ENCODE measurements at regions not wholly inside any gene's neighbourhood (a gene's known extent, or its start where the extent isn't known, plus 50 kb on each side); places are given as distances from the start of the nearest gene placed in this dataset.

DNA sequence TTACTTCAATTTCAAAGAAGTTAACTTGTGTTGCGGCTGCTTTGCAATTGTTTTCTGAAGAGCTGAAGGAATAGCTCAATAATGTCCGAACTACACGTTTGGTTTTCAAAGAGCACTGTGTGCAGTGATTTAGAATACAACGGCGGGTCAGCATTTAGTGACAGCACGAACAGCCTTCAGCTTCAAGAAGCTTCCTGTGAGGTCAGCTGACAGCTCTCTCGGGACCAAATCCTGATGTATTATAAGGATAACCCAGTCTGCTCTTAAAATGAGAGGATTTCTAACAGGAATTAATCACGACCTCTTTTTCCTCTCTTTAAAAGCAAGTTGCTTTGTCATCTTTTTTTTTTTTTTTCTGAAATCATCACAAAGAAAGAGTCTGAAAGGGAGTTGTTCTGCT is 97.9 kb upstream of the UNC13C start:
- H2BK15ac ChIP-seq (ENCODE audit: low read depth, low read length), result no peak overlapping the region
- no peak overlapping the region for H3K56ac ChIP-seq (ENCODE audit: insufficient read length, low read depth, low read length)
- no peak overlapping the region for H2BK20ac ChIP-seq (ENCODE audit: low read depth, low read length, poor library complexity, severe bottlenecking)
- TF ChIP-seq, protein P1, sequence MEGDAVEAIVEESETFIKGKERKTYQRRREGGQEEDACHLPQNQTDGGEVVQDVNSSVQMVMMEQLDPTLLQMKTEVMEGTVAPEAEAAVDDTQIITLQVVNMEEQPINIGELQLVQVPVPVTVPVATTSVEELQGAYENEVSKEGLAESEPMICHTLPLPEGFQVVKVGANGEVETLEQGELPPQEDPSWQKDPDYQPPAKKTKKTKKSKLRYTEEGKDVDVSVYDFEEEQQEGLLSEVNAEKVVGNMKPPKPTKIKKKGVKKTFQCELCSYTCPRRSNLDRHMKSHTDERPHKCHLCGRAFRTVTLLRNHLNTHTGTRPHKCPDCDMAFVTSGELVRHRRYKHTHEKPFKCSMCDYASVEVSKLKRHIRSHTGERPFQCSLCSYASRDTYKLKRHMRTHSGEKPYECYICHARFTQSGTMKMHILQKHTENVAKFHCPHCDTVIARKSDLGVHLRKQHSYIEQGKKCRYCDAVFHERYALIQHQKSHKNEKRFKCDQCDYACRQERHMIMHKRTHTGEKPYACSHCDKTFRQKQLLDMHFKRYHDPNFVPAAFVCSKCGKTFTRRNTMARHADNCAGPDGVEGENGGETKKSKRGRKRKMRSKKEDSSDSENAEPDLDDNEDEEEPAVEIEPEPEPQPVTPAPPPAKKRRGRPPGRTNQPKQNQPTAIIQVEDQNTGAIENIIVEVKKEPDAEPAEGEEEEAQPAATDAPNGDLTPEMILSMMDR (conservative IDR thresholded peaks at IDR 0.05), result no peak
- 0 out of 4 replicates have a peak, but pooled peaks cover 0 to 2% of the 10 kb centered on the region in 2 experiments for H3K4me1 Mint-ChIP-seq
- no peaks in the 10 kb centered on the region for H3K9me3 Mint-ChIP-seq
- H3K4me2 ChIP-seq (ENCODE audit: insufficient read depth, insufficient read length, low read length), result no peak overlapping the region
- no peak overlapping the region for H3K27ac ChIP-seq (ENCODE audit: insufficient read length, low read depth, low read length)
- no peak overlapping the region for H2BK120ac ChIP-seq (ENCODE audit: low read depth, low read length, poor library complexity, severe bottlenecking)
- H3K27me3 ChIP-seq (ENCODE audit: insufficient read depth, low read length), result no peaks in the 10 kb centered on the region
- H3K23ac ChIP-seq (ENCODE audit: insufficient read length, low read depth, low read length), result no peak overlapping the region
- H2AFZ ChIP-seq (ENCODE audit: low read length), result no peak overlapping the region
- H3K18ac ChIP-seq (ENCODE audit: insufficient read length, low read depth, low read length), result no peak overlapping the region
- H3K79me1 ChIP-seq (ENCODE audit: insufficient read depth, low read depth, low read length, poor library complexity, severe bottlenecking), result no peaks in the 10 kb centered on the region
- no peak overlapping the region for H4K91ac ChIP-seq (ENCODE audit: insufficient read length, low read depth, low read length)
- H3K9me3 ChIP-seq (ENCODE audit: control insufficient read depth, low read depth, low read length), result no peaks in the 10 kb centered on the region
- no peak overlapping the region for H2BK5ac ChIP-seq (ENCODE audit: insufficient read length, low read length)
- WGBS (ENCODE audit: extremely low coverage, insufficient read length, low lambda C conversion rate), result no CpG with 5 or more reads among the region's 8 CpGs
- H4K20me1 ChIP-seq (ENCODE audit: control insufficient read depth, insufficient read depth, insufficient read length), result no peaks in the 10 kb centered on the region
- H3K4me3 Mint-ChIP-seq, result no peak overlapping the region
- H2AK5ac ChIP-seq (ENCODE audit: insufficient read length, low read length), result no peak overlapping the region
- no peaks in the 10 kb centered on the region for H3K36me3 Mint-ChIP-seq (ENCODE audit: insufficient read depth in 1 of 3, low read depth in 3 of 3)
- H3K4ac ChIP-seq (ENCODE audit: low read depth, low read length), result no peak overlapping the region
- no peak overlapping the region for H3K9ac ChIP-seq (ENCODE audit: extremely low read depth, insufficient read length, low read length)
- H3K27me3 Mint-ChIP-seq (ENCODE audit: low read depth), result no peaks in the 10 kb centered on the region
- no peak overlapping the region for H3K14ac ChIP-seq (ENCODE audit: insufficient read depth, low read length)
- no peak overlapping the region for H3K27ac Mint-ChIP-seq
- no peak overlapping the region for H3T11ph ChIP-seq (ENCODE audit: low read length)
- H3K79me2 ChIP-seq (ENCODE audit: insufficient read depth, low read length), result no peaks in the 10 kb centered on the region
- no peak overlapping the region for H2BK12ac ChIP-seq (ENCODE audit: insufficient read length, low read depth, low read length)
- H4K8ac ChIP-seq (replicated peaks; ENCODE audit: insufficient read length, low read depth, low read length), result no peak overlapping the region
- H3K4me1 ChIP-seq (ENCODE audit: insufficient read depth, low read length), result no peaks in the 10 kb centered on the region
- no peak overlapping the region for H4K5ac ChIP-seq (ENCODE audit: insufficient read length, low read depth, low read length)
- DNase-seq, result no peak
- no peaks in the 10 kb centered on the region for H3K23me2 ChIP-seq (ENCODE audit: insufficient read length, low read depth, low read length, poor library complexity, severe bottlenecking)
